Ectodermal cell (in vitro differentiated cells): ENCODE measurements at regions not wholly inside any gene's neighbourhood (a gene's known extent, or its start where the extent isn't known, plus 50 kb on each side); places are given as distances from the start of the nearest gene placed in this dataset.

Experiments used
- H3K27ac ChIP-seq: 2 replicates; pipeline ENCODE4 v1.7.0; 2013; ENCODE audit warnings: mild to moderate bottlenecking, low read depth, low read length; ENCODE audit not compliant: insufficient read depth, poor library complexity, severe bottlenecking
- H3K27me3 ChIP-seq: 2 replicates; pipeline ENCODE4 v1.7.0; 2013; ENCODE audit warnings: mild to moderate bottlenecking, low read length; ENCODE audit not compliant: insufficient read depth, control insufficient read depth, poor library complexity, severe bottlenecking
- H3K36me3 ChIP-seq: one replicate; pipeline ENCODE4 v1.7.0; 2013; ENCODE audit warnings: low read length; ENCODE audit not compliant: control insufficient read depth, insufficient read depth
- H3K4me1 ChIP-seq: one replicate; pipeline ENCODE4 v1.7.0; 2013; ENCODE audit warnings: low read length; ENCODE audit not compliant: control insufficient read depth, insufficient read depth
- H3K4me3 ChIP-seq: 2 replicates; pipeline ENCODE4 v1.7.0; 2013; ENCODE audit warnings: low read depth, low read length, control low read depth; ENCODE audit not compliant: insufficient read depth
- H3K9me3 ChIP-seq: 2 replicates; pipeline ENCODE4 v1.7.0; 2013; ENCODE audit warnings: mild to moderate bottlenecking, low read length, moderate library complexity; ENCODE audit not compliant: control insufficient read depth
- WGBS, 2 experiments: methylation state at CpG; one replicate each; pipeline ENCODE4 v1.1.7; 2013; ENCODE audit warnings: missing lambda C conversion rate in 2 of 2; 5-methylcytosine and 5-hydroxymethylcytosine counted together

GRCh38 chr2:145687442-145688134 is 1167.7 kb upstream of the ZEB2 start:
- no peaks in the 10 kb centered on the region for H3K9me3 ChIP-seq
- H3K27me3 ChIP-seq = no peaks in the 10 kb centered on the region
- H3K36me3 ChIP-seq = no peaks in the 10 kb centered on the region
- H3K4me3 ChIP-seq = no peak overlapping the region
- H3K4me1 ChIP-seq = no peaks in the 10 kb centered on the region
- no peak overlapping the region for H3K27ac ChIP-seq
- WGBS, 2 experiments = 51% methylated on average over 3 to 4 of the region's 4 CpGs

- Histone ChIP-seq H3K4me1 (no peaks in the 10 kb centered on the region), H3K36me3 (no peaks in the 10 kb centered on the region), H3K4me3 (no peak overlapping the region), H3K9me3 (no peaks in the 10 kb centered on the region), H3K27me3 (no peaks in the 10 kb centered on the region), H3K27ac (no peak overlapping the region)
- WGBS, 2 experiments = 93 to 96% methylated on average over 3 to 4 of the region's 4 CpGs
Observed at GRCh38 chr2:145685383-145686050, 1165.6 kb upstream of the ZEB2 start.

DNA sequence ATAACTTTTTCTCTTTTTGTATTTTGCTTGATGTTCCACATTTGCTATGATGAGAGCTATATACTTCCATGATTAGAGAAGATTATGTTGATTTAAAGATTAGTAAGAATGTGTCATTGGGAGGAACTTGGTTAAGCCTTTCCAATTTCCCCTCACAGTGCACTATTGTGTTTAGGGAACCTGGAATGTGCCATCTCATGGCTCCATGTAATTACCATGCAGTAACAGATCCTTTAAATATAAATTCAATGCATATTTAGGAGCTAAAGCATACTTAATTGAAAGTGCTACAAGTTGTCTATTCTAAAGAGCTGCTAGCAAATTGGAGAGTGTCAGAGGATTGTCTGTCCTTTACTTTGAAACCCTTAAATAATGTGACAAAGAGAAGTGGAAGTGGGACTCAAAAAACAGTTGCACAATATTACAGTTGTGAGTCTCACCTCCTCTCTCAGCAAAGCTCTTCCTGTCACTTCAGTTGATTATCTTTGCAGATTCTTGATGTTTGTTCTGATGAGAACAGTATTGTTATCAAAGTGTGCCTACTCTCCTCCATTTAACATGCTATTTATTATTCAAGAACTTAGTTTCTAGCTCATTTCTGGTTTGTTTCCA is 1162.7 kb upstream of the ZEB2 start:
- Histone ChIP-seq H3K4me1 (no peaks in the 10 kb centered on the region), H3K36me3 (no peaks in the 10 kb centered on the region), H3K27me3 (no peaks in the 10 kb centered on the region), H3K9me3 (no peaks in the 10 kb centered on the region), H3K4me3 (no peak overlapping the region), H3K27ac (no peak overlapping the region)

DNA sequence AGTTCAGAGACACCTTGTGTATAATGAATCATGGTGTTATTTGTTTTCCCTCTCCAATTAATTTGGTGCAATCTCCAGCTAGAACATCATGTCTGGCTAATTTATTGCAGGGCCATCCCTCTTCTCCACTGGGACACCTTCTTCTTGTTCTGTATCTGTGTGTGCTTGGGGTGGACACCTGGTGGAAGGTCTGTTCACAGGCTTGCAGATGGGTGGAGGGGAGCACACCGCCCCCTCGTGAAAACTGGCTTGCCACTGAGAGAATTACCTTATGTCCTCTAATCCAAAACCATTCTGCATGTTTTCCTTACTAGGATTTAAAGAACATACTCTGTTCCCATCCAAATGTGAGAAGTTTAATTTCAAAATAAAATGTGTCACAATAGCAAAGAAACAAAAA is 1160.4 kb upstream of the ZEB2 start:
- Histone ChIP-seq H3K4me3 (no peak overlapping the region), H3K27ac (no peak overlapping the region), H3K27me3 (no peaks in the 10 kb centered on the region), H3K4me1 (no peaks in the 10 kb centered on the region), H3K36me3 (no peaks in the 10 kb centered on the region), H3K9me3 (no peaks in the 10 kb centered on the region)
- WGBS, 2 experiments = 93 to 96% methylated on average over 2 of the region's 2 CpGs

- no peak overlapping the region for H3K4me3 ChIP-seq
- H3K36me3 ChIP-seq = no peaks in the 10 kb centered on the region
- H3K27ac ChIP-seq = no peak overlapping the region
- H3K4me1 ChIP-seq = no peaks in the 10 kb centered on the region
- no peaks in the 10 kb centered on the region for H3K9me3 ChIP-seq
- no peaks in the 10 kb centered on the region for H3K27me3 ChIP-seq
- 89 to 100% methylated on average over 2 of the region's 2 CpGs for WGBS, 2 experiments
Observed at GRCh38 chr2:145677371-145677770, 1157.5 kb upstream of the ZEB2 start.

DNA sequence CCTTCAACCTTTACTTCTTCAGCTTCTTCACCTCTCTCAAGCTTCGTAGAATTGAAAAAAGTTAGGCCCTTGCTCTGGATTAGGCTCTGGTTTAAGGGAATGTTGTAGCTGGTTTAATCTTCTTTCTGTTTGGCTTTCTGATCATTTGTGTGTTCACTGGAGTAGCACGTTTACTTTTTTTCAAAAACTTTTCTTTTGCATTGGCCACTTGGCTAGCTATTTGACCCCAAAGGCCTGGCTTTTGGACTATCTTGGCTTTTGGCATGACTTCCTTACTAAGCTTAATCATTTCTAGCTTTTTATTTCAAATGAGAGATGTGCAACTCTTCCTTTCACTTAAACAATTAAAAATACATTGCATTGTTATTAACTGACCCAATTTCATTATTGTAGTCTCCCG is 1154.8 kb upstream of the ZEB2 start:
- WGBS, 2 experiments = 95 to 97% methylated on average over 3 of the region's 3 CpGs
- no peak overlapping the region for H3K4me3 ChIP-seq
- no peak overlapping the region for H3K27ac ChIP-seq
- H3K27me3 ChIP-seq = no peaks in the 10 kb centered on the region
- H3K4me1 ChIP-seq = no peaks in the 10 kb centered on the region
- H3K36me3 ChIP-seq = no peaks in the 10 kb centered on the region
- H3K9me3 ChIP-seq = no peaks in the 10 kb centered on the region

DNA sequence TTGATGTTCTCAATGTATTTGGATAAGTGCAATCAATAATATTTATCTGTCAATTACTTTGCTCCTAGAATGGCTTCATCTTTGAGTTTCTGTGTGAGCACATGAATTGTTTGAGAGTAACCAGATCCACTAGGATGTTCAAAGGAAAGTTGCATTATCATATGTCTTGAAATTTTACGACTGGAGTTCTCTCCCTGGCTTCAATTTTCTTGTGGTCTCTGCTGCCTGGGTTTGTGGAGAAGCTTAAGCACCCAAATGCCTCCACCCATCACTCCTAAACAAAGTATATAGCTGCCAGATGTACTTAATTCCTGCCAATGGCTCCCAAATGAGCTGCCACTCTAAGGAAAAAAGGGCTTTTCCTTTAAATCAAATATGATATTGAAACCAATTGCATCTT is 1149.4 kb upstream of the ZEB2 start:
- H3K4me3 ChIP-seq = no peak overlapping the region
- H3K27me3 ChIP-seq = no peaks in the 10 kb centered on the region
- no peaks in the 10 kb centered on the region for H3K9me3 ChIP-seq
- H3K4me1 ChIP-seq = no peaks in the 10 kb centered on the region
- H3K36me3 ChIP-seq = no peaks in the 10 kb centered on the region
- H3K27ac ChIP-seq = no peak overlapping the region
- WGBS, 2 experiments = 80 to 100% methylated on average over 1 of the region's 1 CpG

GRCh38 chr2:145666552-145666951 is 1146.6 kb upstream of the ZEB2 start:
- WGBS, 2 experiments = 91 to 100% methylated on average over 3 of the region's 3 CpGs
- H3K4me1 ChIP-seq = no peaks in the 10 kb centered on the region
- no peak overlapping the region for H3K27ac ChIP-seq
- H3K4me3 ChIP-seq = no peak overlapping the region
- no peaks in the 10 kb centered on the region for H3K9me3 ChIP-seq
- H3K27me3 ChIP-seq = no peaks in the 10 kb centered on the region
- H3K36me3 ChIP-seq = no peaks in the 10 kb centered on the region

GRCh38 chr2:145657265-145657664 is 1137.3 kb upstream of the ZEB2 start:
- Histone ChIP-seq H3K27me3 (no peaks in the 10 kb centered on the region), H3K4me1 (no peaks in the 10 kb centered on the region), H3K9me3 (no peaks in the 10 kb centered on the region), H3K27ac (no peak overlapping the region), H3K4me3 (no peak overlapping the region), H3K36me3 (no peaks in the 10 kb centered on the region)
- WGBS, 2 experiments = 100% methylated on average over 1 to 2 of the region's 3 CpGs

- Histone ChIP-seq H3K27ac (no peak overlapping the region), H3K36me3 (no peaks in the 10 kb centered on the region), H3K27me3 (no peaks in the 10 kb centered on the region), H3K9me3 (no peaks in the 10 kb centered on the region), H3K4me3 (no peak overlapping the region), H3K4me1 (no peaks in the 10 kb centered on the region)
- 87 to 98% methylated on average over 2 to 4 of the region's 5 CpGs for WGBS, 2 experiments
Observed at GRCh38 chr2:145655165-145655765, 1135.3 kb upstream of the ZEB2 start.
